ENCODE measurements at regions not wholly inside any gene's neighbourhood (a gene's known extent, or its start where the extent isn't known, plus 50 kb on each side); places are given as distances from the start of the nearest gene placed in this dataset.

DNA sequence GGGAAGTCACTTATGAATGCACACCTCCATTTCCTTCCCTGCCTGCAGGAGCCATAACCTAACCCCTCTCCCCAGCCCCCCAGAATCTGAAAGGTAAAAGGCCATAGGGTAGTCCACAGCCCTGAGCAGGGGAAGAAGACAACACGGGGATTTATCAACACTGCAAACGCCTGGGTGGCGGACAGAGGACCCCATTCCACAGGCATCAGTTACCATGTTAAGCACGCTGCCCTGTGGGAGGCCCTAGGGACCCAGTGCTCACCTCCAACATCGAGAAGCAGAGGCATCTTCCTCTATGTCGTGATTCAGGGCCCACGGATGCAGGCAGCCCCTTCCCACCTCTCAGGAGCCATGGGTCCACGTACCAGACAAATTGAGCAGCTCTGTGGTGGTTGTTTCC, 523.8 kb downstream of the MATN1 start:
- TF ChIP-seq YY1 (IDR thresholded peaks at IDR 0.05; ENCODE audit: insufficient read depth, insufficient read length): no peak
- TF ChIP-seq SUZ12 (IDR thresholded peaks at IDR 0.05; ENCODE audit: extremely low read depth, insufficient read depth, insufficient read length): no peak
- TF ChIP-seq ZNF274 (IDR thresholded peaks at IDR 0.05; ENCODE audit: low read depth, low read length): no peak

All from NT2/D1 (cell line).